Activated naive CD8-positive, alpha-beta T cell treated with anti-CD3 and anti-CD28 coated beads, Interleukin-2, amount 50 U/mL, for 24 hours (primary cell): ENCODE measurements at regions not wholly inside any gene's neighbourhood (a gene's known extent, or its start where the extent isn't known, plus 50 kb on each side); places are given as distances from the start of the nearest gene placed in this dataset.

Experiments used
- ATAC-seq: fragments of 150-1000 bp; cut with Tn5 transposase; one replicate; pipeline ENCODE4 v1.10.0; 2021
- DNase-seq: peaks from one replicate; pipeline ENCODE4 v3.0.0; 2021
- H3K27ac Mint-ChIP-seq: one replicate; pipeline ENCODE4 v1.8.0; 2021; ENCODE audit warnings: mild to moderate bottlenecking, mixed read lengths
- H3K27me3 Mint-ChIP-seq: one replicate; pipeline ENCODE4 v1.8.0; 2021; ENCODE audit warnings: mixed read lengths
- H3K36me3 Mint-ChIP-seq: one replicate; pipeline ENCODE4 v1.8.0; 2021; ENCODE audit warnings: low read depth, mixed read lengths
- H3K4me1 Mint-ChIP-seq: one replicate; pipeline ENCODE4 v1.8.0; 2021; ENCODE audit warnings: mixed read lengths
- H3K4me3 Mint-ChIP-seq: one replicate; pipeline ENCODE4 v1.8.0; 2021; ENCODE audit warnings: mild to moderate bottlenecking, moderate library complexity, mixed read lengths
- H3K9me3 Mint-ChIP-seq: one replicate; pipeline ENCODE4 v1.8.0; 2021; ENCODE audit warnings: mixed read lengths

DNA sequence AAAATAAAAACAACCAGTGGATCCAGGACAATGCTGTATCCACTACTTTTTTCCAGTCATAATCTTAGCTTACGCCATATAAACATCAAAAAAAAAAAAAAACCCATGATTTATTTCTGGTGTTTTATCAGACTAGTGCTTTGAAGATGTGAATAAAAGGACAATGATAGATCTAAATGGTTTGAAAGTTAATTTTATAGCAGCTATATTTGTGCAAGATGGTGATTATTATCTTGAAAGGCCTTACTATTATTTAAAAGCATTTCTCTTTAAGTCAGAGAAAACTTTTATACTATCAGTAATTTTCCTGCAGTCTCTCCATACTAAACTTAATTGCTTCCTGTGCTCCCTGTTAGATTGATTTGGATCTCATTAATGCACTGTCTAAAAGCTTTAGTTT is 670.3 kb downstream of the TBL1XR1 start:
- H3K27ac Mint-ChIP-seq: no peak overlapping the region
- no peak overlapping the region for H3K4me3 Mint-ChIP-seq
- DNase-seq (no peak), ATAC-seq (no peak)
- peaks cover 1% of the 10 kb centered on the region for H3K36me3 Mint-ChIP-seq
- no peaks in the 10 kb centered on the region for H3K27me3 Mint-ChIP-seq
- H3K4me1 Mint-ChIP-seq: no peaks in the 10 kb centered on the region
- H3K9me3 Mint-ChIP-seq: peaks cover 10% of the 10 kb centered on the region

DNA sequence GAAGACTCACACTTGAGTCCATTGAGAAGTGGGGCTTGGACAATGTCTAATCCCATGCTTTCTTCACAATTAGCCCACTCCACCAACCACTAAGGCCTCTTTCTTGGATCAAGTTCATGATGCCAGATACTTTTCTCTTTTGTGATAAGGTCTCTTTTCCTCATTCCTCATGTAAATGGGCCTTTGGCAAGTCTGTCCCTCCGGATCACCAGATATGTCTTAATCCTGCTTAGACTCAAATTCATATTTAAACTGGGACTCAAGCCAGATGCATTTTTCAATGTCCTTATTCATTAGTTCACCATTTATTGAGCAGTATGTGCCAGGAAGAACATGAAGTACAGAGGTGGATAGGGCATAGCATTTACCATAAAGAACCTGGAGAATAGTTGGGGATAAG is 671.1 kb downstream of the TBL1XR1 start:
- no peak for DNase-seq
- Mint-ChIP-seq H3K4me3 (no peak overlapping the region), H3K36me3 (peaks cover 1% of the 10 kb centered on the region), H3K27me3 (no peaks in the 10 kb centered on the region), H3K27ac (no peak overlapping the region), H3K4me1 (no peaks in the 10 kb centered on the region), H3K9me3 (peaks cover 10% of the 10 kb centered on the region)
- ATAC-seq: no peak

DNA sequence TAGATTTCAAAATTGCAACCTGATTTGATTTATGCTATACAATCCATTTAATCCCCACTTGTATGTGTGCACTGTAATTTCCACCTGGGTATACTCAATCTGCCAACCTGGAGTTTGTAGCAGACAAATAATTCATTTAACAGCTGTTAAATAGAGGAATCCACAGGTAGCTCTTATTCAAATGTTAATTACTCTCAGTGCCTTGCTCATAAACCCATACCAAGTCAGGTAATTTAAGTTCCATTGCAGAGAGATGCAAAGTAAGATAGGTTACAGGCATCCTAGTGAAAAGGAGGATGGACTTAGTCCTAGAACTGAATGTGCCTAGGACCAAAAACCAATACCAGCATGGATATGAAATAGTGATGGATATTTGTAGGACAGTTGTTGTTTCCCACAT is 674.2 kb downstream of the TBL1XR1 start:
- no peak for ATAC-seq

DNA sequence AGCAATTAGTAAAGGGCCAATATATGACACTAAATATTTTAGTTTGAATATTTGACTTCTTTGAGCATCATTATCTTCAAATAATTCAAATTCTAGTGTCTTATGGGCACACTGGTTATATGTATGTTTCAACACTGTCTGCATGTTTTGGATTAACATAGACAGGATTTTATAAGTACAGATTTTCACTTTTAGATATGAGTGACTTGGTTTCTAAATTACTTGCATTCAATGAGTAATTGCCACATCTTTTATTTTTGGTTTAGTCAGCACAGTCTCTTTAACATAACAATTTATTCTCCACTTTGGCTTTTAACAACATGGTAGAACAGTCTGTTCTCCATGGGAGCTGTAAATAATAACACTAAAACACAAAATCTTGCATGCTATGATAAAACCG is 674.8 kb downstream of the TBL1XR1 start:
- ATAC-seq (no peak), DNase-seq (no peak)
- H3K36me3 Mint-ChIP-seq: no peaks in the 10 kb centered on the region
- H3K27me3 Mint-ChIP-seq: no peaks in the 10 kb centered on the region
- H3K4me1 Mint-ChIP-seq: no peaks in the 10 kb centered on the region
- H3K27ac Mint-ChIP-seq: no peak overlapping the region
- no peak overlapping the region for H3K4me3 Mint-ChIP-seq
- H3K9me3 Mint-ChIP-seq: peaks cover 5% of the 10 kb centered on the region

More for the DNA sequence above, 674.2 kb downstream of the TBL1XR1 start:
- Mint-ChIP-seq H3K27me3 (no peaks in the 10 kb centered on the region), H3K36me3 (peaks cover 1% of the 10 kb centered on the region), H3K4me1 (no peaks in the 10 kb centered on the region), H3K27ac (no peak overlapping the region), H3K9me3 (peaks cover 5% of the 10 kb centered on the region), H3K4me3 (no peak overlapping the region)
- DNase-seq: no peak

DNA sequence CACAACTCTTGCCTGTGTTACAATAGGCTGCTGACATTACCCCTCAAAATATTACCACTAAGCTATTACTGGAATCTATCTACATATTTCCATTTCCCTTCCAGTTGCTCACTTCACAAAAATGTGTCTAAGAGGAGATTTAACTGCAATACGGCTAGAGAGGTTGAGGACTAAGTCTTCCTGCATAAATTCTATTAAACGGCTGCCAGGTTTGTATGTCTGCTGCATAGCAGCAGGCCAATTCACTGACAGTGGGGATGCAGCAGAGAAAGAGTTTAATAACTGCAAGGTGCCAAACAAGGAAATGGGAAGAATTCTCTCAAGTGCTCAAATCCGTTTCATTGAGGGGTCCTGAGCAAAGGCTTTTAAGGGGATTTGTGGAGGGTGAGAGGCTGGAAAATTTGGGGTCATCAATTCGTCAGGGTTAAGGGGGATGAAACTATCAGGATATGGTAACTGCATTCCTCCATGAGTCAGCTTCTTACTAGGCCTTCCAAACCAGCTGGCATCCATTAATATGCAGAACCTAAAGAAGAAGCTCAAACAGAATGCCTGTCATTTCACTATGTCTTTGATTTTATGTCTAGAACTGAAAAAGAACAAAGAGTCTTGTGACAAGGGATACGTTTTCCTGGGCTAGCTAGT is 675.6 kb downstream of the TBL1XR1 start:
- ATAC-seq: no peak
- peaks cover 9% of the 10 kb centered on the region for H3K9me3 Mint-ChIP-seq
- no peak overlapping the region for H3K27ac Mint-ChIP-seq
- H3K27me3 Mint-ChIP-seq: no peaks in the 10 kb centered on the region
- no peak for DNase-seq
- H3K36me3 Mint-ChIP-seq: no peaks in the 10 kb centered on the region
- H3K4me1 Mint-ChIP-seq: no peaks in the 10 kb centered on the region
- H3K4me3 Mint-ChIP-seq: no peak overlapping the region

DNA sequence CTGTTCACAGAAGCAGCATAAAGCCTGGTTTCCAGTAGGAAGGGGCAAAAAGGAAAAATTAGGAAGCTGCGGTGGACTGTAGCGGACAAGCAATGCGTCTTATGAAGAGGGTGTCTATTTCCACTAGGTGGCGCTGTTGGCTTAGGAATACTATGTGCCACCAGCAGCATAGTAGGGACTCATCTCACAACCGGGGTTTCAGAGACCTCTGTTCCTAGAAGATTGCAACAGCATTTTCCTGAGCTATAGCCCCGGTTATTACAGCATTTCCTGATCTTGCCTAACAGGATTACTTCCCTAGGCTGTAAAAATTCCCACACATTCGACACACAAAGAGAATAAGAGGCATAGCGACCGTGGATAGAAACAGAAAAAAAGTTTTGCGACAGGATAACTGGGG is 683.0 kb downstream of the TBL1XR1 start:
- Mint-ChIP-seq H3K36me3 (peaks cover 7% of the 10 kb centered on the region), H3K27me3 (no peaks in the 10 kb centered on the region), H3K27ac (no peak overlapping the region), H3K9me3 (peaks cover 39% of the 10 kb centered on the region), H3K4me1 (no peaks in the 10 kb centered on the region), H3K4me3 (no peak overlapping the region)
- no peak for ATAC-seq
- DNase-seq: peak; percentile 15

DNA sequence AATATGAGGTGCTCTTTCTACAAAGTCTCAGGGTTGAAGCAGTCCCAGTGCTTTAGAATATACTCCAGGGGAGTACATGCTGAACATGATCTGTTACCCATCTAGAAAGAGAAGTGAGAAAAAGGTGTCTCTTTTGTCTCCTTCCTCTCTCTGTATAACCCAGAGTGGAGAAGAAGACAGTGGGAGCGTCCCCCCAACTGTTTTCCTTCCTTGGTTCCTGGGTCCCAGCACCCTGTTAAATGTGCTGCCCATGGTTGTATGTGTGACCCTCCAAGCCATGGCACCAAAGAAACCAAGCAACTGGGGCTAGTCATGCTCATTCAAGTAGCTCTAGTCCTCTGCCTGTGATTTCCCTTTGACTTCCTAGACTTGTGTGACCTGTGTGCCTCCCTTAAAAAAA is 683.7 kb downstream of the TBL1XR1 start:
- H3K4me1 Mint-ChIP-seq: no peaks in the 10 kb centered on the region
- DNase-seq (peak; percentile 23), ATAC-seq (no peak)
- peaks cover 39% of the 10 kb centered on the region for H3K9me3 Mint-ChIP-seq
- peaks cover 7% of the 10 kb centered on the region for H3K36me3 Mint-ChIP-seq
- no peak overlapping the region for H3K27ac Mint-ChIP-seq
- H3K27me3 Mint-ChIP-seq: no peaks in the 10 kb centered on the region
- H3K4me3 Mint-ChIP-seq: no peak overlapping the region

DNA sequence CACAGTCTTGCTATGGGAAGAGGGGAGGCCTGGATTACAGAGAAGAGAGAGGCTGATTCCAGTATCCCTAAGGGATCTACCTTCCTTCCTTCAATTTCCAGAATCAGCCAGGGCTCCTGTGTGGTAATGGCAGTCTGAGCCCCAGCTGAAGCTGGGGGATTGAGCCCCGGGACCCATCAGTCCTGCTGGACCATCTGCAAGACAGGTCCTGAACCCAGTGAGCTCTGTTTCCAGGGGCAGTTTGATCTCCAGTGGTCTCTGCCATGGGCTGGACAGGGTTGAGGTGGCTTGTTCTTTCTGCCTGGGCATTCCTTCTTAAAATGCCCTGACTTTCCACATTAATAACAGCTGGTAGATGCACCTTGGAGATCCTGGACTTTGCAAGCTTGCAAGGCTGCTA is 685.2 kb downstream of the TBL1XR1 start:
- H3K27ac Mint-ChIP-seq: no peak overlapping the region
- H3K27me3 Mint-ChIP-seq: no peaks in the 10 kb centered on the region
- ATAC-seq (no peak), DNase-seq (no peak)
- H3K9me3 Mint-ChIP-seq: peaks cover 37% of the 10 kb centered on the region
- H3K36me3 Mint-ChIP-seq: peaks cover 7% of the 10 kb centered on the region
- no peak overlapping the region for H3K4me3 Mint-ChIP-seq
- H3K4me1 Mint-ChIP-seq: no peaks in the 10 kb centered on the region

DNA sequence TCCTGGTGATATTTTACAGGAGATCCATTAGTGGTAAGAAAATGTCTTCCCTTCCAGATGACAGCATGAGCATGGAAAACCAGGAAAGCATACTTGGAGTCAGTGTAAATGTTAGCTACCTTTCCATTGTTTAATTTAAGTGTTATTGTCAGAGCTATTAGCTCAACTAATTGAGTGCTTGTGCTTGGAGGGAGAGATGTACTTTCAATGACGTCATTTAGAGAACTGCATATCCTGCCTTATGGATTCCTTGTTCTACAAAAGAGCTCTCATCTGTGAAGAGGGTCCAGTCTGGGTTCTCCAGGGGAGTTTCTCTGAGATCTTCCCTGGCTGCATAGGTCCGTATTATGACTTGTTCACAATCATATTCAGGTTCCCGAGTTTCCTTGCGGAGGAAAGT is 687.2 kb downstream of the TBL1XR1 start:
- no peak for ATAC-seq
- no peak overlapping the region for H3K27ac Mint-ChIP-seq
- H3K9me3 Mint-ChIP-seq: peaks cover 28% of the 10 kb centered on the region
- DNase-seq: no peak
- no peak overlapping the region for H3K4me3 Mint-ChIP-seq
- H3K36me3 Mint-ChIP-seq: peaks cover 7% of the 10 kb centered on the region
- no peaks in the 10 kb centered on the region for H3K27me3 Mint-ChIP-seq
- no peaks in the 10 kb centered on the region for H3K4me1 Mint-ChIP-seq

DNA sequence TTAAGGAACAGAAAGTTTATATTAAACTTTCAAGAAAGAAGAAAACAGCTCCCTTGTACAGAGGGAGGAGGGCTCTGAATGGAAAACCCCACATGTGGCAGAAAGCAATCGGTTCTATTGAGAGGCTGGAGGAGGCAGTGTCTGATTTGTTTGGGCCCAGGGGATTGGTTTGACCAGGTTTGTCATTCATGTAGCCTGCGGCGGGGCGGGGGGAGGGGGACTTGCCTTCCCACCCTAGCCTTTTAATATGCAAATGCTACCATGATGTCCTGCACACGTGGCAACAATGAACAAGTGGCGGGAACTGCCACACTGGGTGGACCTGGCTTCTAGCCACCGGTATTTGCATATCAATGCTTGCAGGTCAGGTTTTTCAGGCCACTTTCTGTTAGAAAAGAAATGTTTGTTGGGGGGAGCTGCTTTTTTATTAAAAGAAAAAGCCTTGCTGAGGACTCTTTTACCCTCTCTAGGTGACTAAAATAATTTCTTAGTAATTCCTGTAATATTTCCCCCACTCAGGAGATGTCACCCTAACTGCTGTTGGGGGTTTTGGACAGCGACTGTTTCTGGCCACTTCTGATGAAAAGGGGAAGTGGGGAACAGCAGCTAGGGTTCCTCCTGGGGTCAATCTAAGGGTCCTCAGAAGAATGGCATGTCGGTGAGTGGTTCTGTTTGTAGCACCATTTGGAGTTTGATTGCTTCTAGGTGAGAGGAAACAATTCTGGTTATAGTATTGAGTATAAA is 691.2 kb downstream of the TBL1XR1 start:
- Mint-ChIP-seq H3K4me1 (no peaks in the 10 kb centered on the region), H3K4me3 (no peak overlapping the region), H3K9me3 (peaks cover 1% of the 10 kb centered on the region)

DNA sequence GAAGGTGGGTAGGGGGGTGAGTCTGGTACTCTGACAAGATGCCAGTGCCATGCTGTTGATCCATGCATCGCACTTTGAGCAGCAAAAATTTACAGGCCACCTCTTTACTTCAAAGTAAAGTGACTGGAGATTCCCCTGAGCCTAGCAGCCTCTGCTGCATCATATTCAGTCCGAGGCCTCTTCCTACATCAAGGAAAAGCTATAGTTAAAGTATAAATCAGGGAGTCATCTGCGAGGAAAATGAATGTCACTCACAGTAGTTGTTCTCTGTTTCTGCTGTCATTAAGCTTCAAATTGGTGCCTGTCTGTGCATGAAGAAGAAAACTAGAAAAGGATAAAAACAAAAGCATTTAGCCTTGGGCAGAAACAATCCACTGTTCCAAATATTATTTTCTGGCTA is 706.2 kb downstream of the TBL1XR1 start:
- no peaks in the 10 kb centered on the region for H3K27me3 Mint-ChIP-seq
- no peak overlapping the region for H3K4me3 Mint-ChIP-seq
- DNase-seq: no peak
- peaks cover 3% of the 10 kb centered on the region for H3K9me3 Mint-ChIP-seq
- no peaks in the 10 kb centered on the region for H3K4me1 Mint-ChIP-seq
- ATAC-seq: no peak
- no peaks in the 10 kb centered on the region for H3K36me3 Mint-ChIP-seq
- H3K27ac Mint-ChIP-seq: no peak overlapping the region

More for the DNA sequence above, 691.2 kb downstream of the TBL1XR1 start:
- Mint-ChIP-seq H3K36me3 (no peaks in the 10 kb centered on the region), H3K27ac (no peak overlapping the region), H3K27me3 (no peaks in the 10 kb centered on the region)
- no peak for DNase-seq
- ATAC-seq: no peak

DNA sequence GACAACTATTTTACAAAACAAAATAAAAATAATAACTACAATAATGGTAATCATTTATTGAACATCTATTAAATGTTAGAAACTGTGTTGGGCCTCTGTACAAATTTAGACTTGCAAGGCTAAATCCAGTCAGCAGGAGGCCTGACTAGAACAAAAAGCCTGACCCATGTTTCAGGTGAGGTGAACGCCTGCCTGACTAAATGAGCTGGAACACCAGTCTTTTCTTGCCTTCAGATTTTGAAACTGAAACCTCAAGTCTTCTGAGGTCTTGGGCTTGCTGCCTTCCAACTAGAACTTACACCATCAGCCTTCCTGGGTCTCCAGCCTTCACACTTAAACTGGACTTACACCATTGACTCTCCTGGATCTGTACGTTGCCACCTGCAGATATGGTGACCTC is 706.9 kb downstream of the TBL1XR1 start:
- H3K36me3 Mint-ChIP-seq: no peaks in the 10 kb centered on the region
- no peak for ATAC-seq

DNA sequence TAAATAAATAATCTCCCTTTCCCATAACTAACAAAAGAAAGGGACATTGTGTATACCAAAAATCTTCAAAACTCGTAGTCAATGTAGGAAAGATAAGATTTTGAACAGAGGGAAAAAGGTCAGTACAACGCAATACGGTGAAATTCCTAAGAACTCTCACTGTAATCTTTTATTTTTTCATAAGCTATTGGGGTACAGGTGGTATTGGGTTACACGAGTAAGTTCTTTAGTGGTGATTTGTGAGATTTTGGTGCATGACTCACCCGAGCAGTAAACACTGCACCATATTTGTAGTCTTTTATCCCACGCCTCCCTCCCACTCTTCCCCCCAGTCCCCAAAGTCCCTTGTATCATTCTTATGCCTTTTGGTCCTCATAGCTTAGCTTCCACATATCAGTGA is 718.0 kb downstream of the TBL1XR1 start:
- no peak for ATAC-seq
- Mint-ChIP-seq H3K36me3 (no peaks in the 10 kb centered on the region), H3K4me3 (no peak overlapping the region)

More for the DNA sequence above, 706.9 kb downstream of the TBL1XR1 start:
- H3K9me3 Mint-ChIP-seq: peaks cover 3% of the 10 kb centered on the region
- no peak overlapping the region for H3K4me3 Mint-ChIP-seq
- no peak for DNase-seq
- no peaks in the 10 kb centered on the region for H3K4me1 Mint-ChIP-seq
- H3K27me3 Mint-ChIP-seq: no peaks in the 10 kb centered on the region
- no peak overlapping the region for H3K27ac Mint-ChIP-seq

DNA sequence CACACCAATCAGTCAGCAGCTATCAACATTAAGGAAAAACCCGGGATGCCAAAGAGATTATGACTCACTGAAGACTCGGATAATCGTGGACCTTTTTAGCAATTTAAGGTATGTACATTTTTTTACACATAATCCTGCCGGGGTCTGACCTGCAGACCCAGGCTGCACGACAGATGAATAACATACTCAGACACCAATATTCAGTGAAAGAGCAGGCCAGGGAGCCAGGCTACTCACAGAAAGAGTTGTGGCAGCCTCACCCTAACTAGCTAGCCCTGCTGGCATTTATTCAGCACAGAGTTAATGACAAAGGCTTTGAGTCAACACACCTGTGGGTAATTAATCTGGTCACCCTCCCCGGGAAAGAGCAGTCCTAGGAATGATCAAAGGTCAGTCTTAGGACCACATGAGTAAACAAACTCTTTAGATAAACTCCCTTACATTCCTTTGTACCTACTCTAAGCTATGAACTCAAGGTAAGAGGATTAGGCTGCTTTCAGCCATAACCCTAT is 727.5 kb downstream of the TBL1XR1 start:
- H3K27me3 Mint-ChIP-seq: no peaks in the 10 kb centered on the region
- DNase-seq (no peak), ATAC-seq (no peak)
- no peak overlapping the region for H3K4me3 Mint-ChIP-seq
- no peaks in the 10 kb centered on the region for H3K4me1 Mint-ChIP-seq
- no peaks in the 10 kb centered on the region for H3K36me3 Mint-ChIP-seq
- H3K9me3 Mint-ChIP-seq: peaks cover 3% of the 10 kb centered on the region
- H3K27ac Mint-ChIP-seq: no peak overlapping the region

More for the DNA sequence above, 718.0 kb downstream of the TBL1XR1 start:
- Mint-ChIP-seq H3K27ac (no peak overlapping the region), H3K27me3 (no peaks in the 10 kb centered on the region), H3K4me1 (no peaks in the 10 kb centered on the region), H3K9me3 (peaks cover 6% of the 10 kb centered on the region)
- no peak for DNase-seq

DNA sequence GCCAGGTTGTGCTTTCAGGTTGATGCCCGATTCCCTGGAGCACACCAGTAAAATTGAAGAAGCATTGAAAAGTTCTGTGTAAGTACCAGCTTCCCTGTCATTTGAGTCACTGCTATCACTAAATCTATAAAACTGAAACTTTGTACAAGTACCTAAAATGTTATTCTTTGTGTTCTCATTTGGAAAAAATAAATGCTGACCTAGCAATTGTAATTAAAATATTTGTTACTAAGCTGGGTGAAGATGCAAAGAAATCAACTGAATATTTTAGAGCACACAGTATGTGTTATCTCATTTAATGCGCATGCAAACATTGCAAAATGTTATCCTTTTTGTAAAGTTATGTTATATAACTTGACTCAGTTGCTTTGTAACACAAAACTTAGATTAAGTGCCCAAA is 733.7 kb downstream of the TBL1XR1 start:
- Mint-ChIP-seq H3K4me1 (no peaks in the 10 kb centered on the region), H3K4me3 (no peak overlapping the region), H3K9me3 (no peaks in the 10 kb centered on the region), H3K36me3 (no peaks in the 10 kb centered on the region), H3K27me3 (no peaks in the 10 kb centered on the region), H3K27ac (no peak overlapping the region)
- DNase-seq (no peak), ATAC-seq (no peak)
